ENCODE measurements at regions not wholly inside any gene's neighbourhood (a gene's known extent, or its start where the extent isn't known, plus 50 kb on each side); places are given as distances from the start of the nearest gene placed in this dataset.
A peak's percentile ranks its signal among the peaks of the same experiment; 100 is the strongest.

GRCh38 chr7:12770227-12770975 is 83.0 kb downstream of the ARL4A start:
- no peak overlapping the region for H3K4me3 ChIP-seq
- no peaks in the 10 kb centered on the region for H3K36me3 ChIP-seq
- H3K9me3 ChIP-seq, result no peaks in the 10 kb centered on the region
- DNase-seq, result peak; percentile 51
- H3K27me3 ChIP-seq, result no peaks in the 10 kb centered on the region

DNA sequence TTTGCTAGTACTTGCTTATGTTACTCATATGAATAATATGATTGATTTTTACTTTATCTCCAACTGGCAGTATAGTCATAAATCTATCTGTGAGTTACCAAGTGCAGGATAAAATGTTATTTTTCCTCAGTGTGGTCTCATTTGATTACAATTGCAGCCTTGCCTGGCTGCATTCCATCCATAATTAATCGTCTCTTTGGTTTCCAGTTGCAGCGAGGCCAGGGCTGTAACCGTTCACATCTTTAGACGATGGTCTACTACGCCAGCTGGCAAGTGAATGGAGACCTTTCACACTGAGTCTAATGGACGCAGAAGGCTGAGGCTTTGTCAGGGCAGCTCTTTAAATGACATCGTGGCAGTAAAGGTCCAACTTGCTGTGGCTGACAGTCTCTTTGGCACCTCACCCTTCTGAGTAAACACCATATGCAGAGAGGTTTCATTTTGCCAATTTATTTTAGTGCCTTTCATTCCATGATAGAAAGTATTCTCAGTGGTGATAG is 84.0 kb downstream of the ARL4A start:
- peak; percentile 86 for DNase-seq
- Histone ChIP-seq H3K27me3 (no peaks in the 10 kb centered on the region), H3K4me3 (0 out of 2 replicates have a peak overlapping the region, but pooled peaks have one; percentile 5), H3K36me3 (no peaks in the 10 kb centered on the region), H3K9me3 (no peaks in the 10 kb centered on the region)

- H3K36me3 ChIP-seq, result no peaks in the 10 kb centered on the region
- no peak for DNase-seq
- no peaks in the 10 kb centered on the region for H3K9me3 ChIP-seq
- no peaks in the 10 kb centered on the region for H3K27me3 ChIP-seq
- H3K4me3 ChIP-seq, result no peak overlapping the region
Observed at GRCh38 chr7:12772768-12773167, 85.3 kb downstream of the ARL4A start.

GRCh38 chr7:12777257-12777656 is 89.8 kb downstream of the ARL4A start:
- no peaks in the 10 kb centered on the region for H3K27me3 ChIP-seq
- no peaks in the 10 kb centered on the region for H3K36me3 ChIP-seq
- no peak for DNase-seq
- H3K9me3 ChIP-seq, result no peaks in the 10 kb centered on the region
- no peak overlapping the region for H3K4me3 ChIP-seq

DNA sequence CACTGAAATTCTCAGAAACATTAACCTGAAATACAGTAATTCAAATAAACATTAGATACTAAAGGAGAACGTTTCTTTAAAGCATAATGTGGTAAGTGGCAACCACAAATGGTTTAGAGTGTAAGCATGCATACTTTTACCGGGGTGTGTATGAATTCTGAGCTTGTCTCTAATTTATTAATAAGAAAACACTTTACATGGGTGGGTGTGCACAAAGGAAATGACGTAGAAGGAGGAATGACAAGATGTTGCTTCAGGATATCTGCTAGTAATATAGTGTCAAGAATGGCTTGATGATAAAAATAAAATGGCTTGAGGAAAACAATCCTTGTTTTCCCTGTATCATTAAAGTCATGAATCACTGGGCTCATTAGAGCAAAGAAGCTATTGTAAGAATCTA is 92.5 kb downstream of the ARL4A start:
- no peaks in the 10 kb centered on the region for H3K27me3 ChIP-seq
- DNase-seq, result no peak
- H3K36me3 ChIP-seq, result no peaks in the 10 kb centered on the region
- H3K9me3 ChIP-seq, result no peaks in the 10 kb centered on the region
- H3K4me3 ChIP-seq, result no peak overlapping the region

DNA sequence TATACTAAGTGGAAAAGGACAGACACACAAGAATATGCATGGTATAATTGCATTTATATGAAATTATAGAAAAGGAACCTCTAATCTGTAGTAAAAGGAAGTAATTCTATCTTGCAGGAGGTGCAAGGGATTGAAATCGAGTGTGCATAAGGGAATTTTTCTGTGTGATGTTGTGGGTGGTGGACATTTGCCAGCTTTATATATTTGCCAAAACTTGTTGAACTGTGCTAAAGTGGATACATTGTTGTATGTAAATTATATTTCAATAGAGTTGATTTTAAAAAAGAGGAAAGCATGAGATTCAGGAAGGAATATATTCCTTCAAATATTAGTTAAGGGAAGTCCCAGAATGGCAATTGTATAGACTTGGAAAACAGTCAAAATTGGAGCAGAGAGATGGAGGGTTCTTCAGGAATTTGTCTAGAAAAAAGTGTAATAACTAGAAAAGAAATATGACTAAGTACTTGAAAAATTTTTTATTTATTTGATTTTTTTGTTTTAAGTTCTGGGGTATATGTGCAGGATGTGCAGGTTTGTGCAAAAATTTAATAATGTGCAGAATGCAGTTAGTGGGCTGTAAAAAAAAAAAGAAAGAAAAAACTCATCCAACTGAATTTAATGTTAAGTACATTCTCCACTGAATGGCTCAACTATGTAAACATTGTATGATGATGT is 96.1 kb downstream of the ARL4A start:
- DNase-seq, result no peak
- Histone ChIP-seq H3K36me3 (no peaks in the 10 kb centered on the region), H3K27me3 (no peaks in the 10 kb centered on the region), H3K4me3 (no peak overlapping the region), H3K9me3 (no peaks in the 10 kb centered on the region)

- no peaks in the 10 kb centered on the region for H3K27me3 ChIP-seq
- no peaks in the 10 kb centered on the region for H3K9me3 ChIP-seq
Observed at GRCh38 chr7:12785473-12785872, 98.0 kb downstream of the ARL4A start.

GRCh38 chr7:12786494-12786893 is 99.1 kb downstream of the ARL4A start:
- H3K4me3 ChIP-seq, result no peak overlapping the region
- no peaks in the 10 kb centered on the region for H3K36me3 ChIP-seq
- no peak for DNase-seq
- no peaks in the 10 kb centered on the region for H3K9me3 ChIP-seq
- H3K27me3 ChIP-seq, result no peaks in the 10 kb centered on the region

More at GRCh38 chr7:12785473-12785872, 98.0 kb downstream of the ARL4A start:
- no peaks in the 10 kb centered on the region for H3K36me3 ChIP-seq
- H3K4me3 ChIP-seq, result no peak overlapping the region
- no peak for DNase-seq

- no peaks in the 10 kb centered on the region for H3K9me3 ChIP-seq
- H3K4me3 ChIP-seq, result no peak overlapping the region
- no peaks in the 10 kb centered on the region for H3K36me3 ChIP-seq
- no peaks in the 10 kb centered on the region for H3K27me3 ChIP-seq
- no peak for DNase-seq
Observed at GRCh38 chr7:12788171-12788570, 100.7 kb downstream of the ARL4A start.

DNA sequence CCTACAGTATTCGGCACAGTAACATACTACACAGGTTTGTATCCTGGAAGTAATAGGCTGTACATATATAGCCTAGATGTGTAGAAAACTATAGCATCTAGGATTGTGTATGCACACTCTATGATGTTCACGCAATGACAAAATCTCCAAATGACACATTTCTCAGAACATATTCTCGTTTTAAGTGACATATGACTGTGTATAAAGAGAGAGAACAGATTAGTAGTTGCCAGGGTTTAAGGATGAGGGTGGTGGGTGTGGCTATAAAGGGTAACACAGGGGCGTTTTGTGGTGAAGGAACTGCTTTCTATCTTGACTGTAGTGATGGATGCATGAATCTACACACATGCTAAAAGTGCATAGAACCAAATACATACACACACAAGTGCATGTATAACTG is 101.2 kb downstream of the ARL4A start:
- Histone ChIP-seq H3K9me3 (no peaks in the 10 kb centered on the region), H3K27me3 (no peaks in the 10 kb centered on the region), H3K36me3 (no peaks in the 10 kb centered on the region), H3K4me3 (no peak overlapping the region)
- DNase-seq, result no peak

GRCh38 chr7:12794722-12795302 is 107.4 kb downstream of the ARL4A start:
- Histone ChIP-seq H3K4me3 (no peak overlapping the region), H3K36me3 (no peaks in the 10 kb centered on the region), H3K27me3 (no peaks in the 10 kb centered on the region), H3K9me3 (no peaks in the 10 kb centered on the region)
- no peak for DNase-seq

GRCh38 chr7:12796397-12797127 is 109.1 kb downstream of the ARL4A start:
- Histone ChIP-seq H3K36me3 (no peaks in the 10 kb centered on the region), H3K9me3 (no peaks in the 10 kb centered on the region), H3K27me3 (no peaks in the 10 kb centered on the region), H3K4me3 (no peak overlapping the region)
- no peak for DNase-seq

- Histone ChIP-seq H3K36me3 (no peaks in the 10 kb centered on the region), H3K27me3 (no peaks in the 10 kb centered on the region), H3K9me3 (no peaks in the 10 kb centered on the region), H3K4me3 (no peak overlapping the region)
- DNase-seq, result no peak
Observed at GRCh38 chr7:12800486-12800885, 113.1 kb downstream of the ARL4A start.

DNA sequence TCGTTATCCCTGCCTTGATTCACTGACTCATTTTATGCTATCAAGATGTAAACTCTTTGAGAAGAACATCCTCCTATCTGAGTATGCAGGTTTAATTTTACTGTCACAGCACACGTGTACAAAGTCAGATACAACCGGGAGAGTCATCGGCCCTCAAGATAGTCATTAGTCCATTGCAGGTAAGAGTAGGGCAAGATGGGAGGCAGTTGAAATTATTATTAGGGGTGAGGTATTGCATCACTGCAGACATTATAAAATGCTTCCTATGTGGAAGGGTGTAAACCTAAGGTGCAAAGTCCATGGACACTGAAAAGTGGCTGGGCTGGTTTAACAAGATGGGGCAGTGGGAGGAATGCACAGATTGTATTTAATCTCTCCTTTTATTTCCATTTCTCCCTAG is 113.7 kb downstream of the ARL4A start:
- DNase-seq, result no peak
- H3K4me3 ChIP-seq, result no peak overlapping the region
- no peaks in the 10 kb centered on the region for H3K27me3 ChIP-seq
- no peaks in the 10 kb centered on the region for H3K36me3 ChIP-seq
- no peaks in the 10 kb centered on the region for H3K9me3 ChIP-seq

GRCh38 chr7:12802070-12802469 is 114.6 kb downstream of the ARL4A start:
- Histone ChIP-seq H3K36me3 (no peaks in the 10 kb centered on the region), H3K9me3 (no peaks in the 10 kb centered on the region), H3K4me3 (no peak overlapping the region), H3K27me3 (no peaks in the 10 kb centered on the region)
- no peak for DNase-seq

GRCh38 chr7:12803542-12803941 is 116.1 kb downstream of the ARL4A start:
- H3K9me3 ChIP-seq, result no peaks in the 10 kb centered on the region
- no peak overlapping the region for H3K4me3 ChIP-seq
- no peak for DNase-seq
- H3K27me3 ChIP-seq, result no peaks in the 10 kb centered on the region
- no peaks in the 10 kb centered on the region for H3K36me3 ChIP-seq

- H3K4me3 ChIP-seq, result no peak overlapping the region
- DNase-seq, result no peak
- H3K36me3 ChIP-seq, result no peaks in the 10 kb centered on the region
- no peaks in the 10 kb centered on the region for H3K27me3 ChIP-seq
- H3K9me3 ChIP-seq, result no peaks in the 10 kb centered on the region
Observed at GRCh38 chr7:12805518-12805928, 118.1 kb downstream of the ARL4A start.

Data from MG63 (cell line).